ENCODE measurements at regions not wholly inside any gene's neighbourhood (a gene's known extent, or its start where the extent isn't known, plus 50 kb on each side); places are given as distances from the start of the nearest gene placed in this dataset.
A peak's percentile ranks its signal among the peaks of the same experiment; 100 is the strongest.

DNA sequence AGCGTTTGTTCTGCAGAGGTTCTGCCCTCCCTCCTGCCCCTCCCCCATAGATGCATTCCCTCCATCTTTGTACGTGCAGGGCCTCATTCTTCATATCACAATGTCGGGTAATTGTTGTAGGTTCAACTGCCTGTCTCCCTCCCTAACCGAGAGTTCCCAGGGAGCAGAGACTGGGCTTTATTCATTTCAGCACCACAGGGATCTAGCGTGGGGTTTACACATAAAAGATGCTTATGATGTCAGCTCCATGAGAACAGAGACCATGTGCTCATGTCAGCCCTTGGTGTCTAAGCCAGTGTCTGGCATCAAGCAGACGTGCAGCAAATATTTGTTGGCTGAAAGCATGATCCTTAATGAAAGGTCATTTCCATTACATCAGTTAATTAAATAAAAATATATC, 298.9 kb upstream of the TRIB2 start:
- DNase-seq (ENCODE audit: low read depth): no peak

- no peak for DNase-seq (ENCODE audit: low read depth)
Measured at GRCh38 chr2:12419803-12420202, 296.9 kb upstream of the TRIB2 start.

GRCh38 chr2:12421046-12421445, 295.7 kb upstream of the TRIB2 start:
- no peak for DNase-seq (ENCODE audit: low read depth)

DNA sequence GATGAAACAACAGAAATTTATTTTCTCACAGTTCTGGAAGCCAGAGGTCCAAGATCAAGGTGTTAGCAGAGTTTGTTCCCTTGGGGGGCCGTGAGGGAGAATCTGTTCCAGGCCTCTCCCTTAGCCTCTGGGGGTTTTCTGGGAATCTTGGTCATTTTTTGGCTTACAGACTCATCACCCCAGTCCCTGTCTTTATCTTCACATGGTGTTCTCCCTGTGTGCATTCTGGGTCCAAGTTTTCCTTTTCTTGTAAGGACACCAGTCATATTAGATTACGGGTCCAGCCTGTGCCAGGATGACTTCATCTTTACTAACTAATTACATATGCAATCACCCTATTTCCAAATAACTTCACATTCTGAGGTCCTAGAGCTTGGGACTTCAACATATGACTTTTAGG, 292.5 kb upstream of the TRIB2 start:
- DNase-seq (ENCODE audit: low read depth): no peak

DNA sequence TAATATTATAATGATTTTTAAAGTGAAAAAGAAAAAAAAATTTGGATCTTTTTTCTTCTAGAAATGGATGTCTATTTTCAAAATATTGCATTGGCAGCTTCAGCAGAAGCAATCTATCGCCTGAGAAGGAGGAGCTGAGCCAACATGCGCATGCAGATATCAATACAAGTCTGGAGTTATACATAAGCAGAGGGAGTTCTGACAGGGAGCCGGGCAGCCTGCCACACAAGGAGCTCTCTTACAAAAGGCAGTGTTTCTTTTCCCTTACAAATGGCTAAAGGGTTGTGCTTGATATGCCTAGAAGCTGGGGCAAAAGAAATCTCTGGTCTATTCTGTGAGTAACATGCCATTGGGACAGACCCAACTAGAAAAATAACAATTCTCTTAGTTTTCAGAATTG, 291.9 kb upstream of the TRIB2 start:
- DNase-seq (ENCODE audit: low read depth): no peak

DNA sequence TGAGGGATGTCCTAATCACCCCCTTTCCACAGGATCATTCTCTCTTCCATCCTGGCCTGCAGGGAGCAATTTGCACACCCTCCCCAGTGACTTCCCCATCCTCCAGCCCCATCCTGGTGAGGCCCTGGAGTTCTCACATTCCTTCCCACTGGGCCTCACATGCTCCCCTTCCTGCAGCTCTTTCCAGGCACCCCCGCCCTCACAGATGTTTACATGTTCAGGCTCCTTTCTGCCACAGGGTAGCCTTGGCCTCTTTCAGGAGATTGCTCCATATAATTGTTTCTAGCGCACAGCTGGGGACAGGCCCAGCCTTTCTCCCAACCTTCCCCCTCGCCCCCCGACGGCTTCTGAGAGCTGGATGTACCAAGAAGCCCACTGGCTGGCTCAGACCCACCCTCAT, 288.4 kb upstream of the TRIB2 start:
- no peak for DNase-seq (ENCODE audit: low read depth)

DNA sequence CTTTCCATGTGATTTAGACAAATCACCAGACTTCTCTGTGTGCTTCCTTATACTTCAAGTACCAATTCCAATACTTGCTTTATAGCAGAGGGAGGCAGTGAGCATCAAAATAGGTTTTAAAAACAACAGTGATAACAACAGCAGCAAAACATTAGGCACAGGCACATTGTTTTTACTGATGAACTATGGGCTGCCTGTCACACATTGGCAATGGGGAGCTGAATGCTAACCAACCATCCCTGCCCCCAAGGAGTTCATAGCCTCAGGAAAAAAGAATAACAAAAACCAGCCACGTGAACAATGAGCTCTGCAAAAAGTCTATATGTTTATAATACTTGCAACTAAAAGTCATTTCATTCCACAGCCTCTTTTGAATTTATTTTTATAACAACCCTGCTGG, 287.9 kb upstream of the TRIB2 start:
- DNase-seq (ENCODE audit: low read depth): no peak

- DNase-seq (ENCODE audit: low read depth): no peak
Measured at GRCh38 chr2:12429779-12430406, 286.8 kb upstream of the TRIB2 start.

- peak; percentile 10 for DNase-seq (ENCODE audit: low read depth)
Measured at GRCh38 chr2:12430407-12431133, 286.2 kb upstream of the TRIB2 start.

DNA sequence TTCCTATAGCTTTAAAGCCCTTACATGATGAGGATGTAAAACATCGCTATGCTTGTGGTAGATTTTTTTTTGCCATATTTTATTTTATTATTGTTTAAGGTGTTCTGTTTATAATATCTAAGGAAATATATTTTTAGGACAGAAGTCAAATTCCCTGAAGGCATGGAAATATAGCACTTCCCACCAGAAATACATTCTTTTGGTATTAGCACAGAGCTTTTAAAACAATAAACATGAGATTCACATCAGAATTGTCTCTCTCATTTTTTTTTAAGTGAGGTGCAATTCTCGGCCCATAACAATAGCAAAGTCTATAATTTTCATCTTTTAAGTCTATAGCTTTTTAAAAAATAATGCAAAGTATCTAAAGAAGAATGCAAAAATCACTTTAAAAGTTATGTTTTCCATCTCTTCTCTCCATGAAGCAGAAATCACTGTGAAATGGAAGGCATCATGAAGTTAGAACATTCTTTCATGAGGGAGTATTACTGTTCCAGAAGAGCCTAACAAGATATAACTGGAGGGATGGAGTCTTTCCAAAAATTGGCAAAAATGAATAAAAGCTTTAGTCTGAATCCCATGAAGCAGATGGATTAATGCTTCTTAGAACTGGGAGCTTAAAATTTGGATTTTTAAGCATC, 283.6 kb upstream of the TRIB2 start:
- DNase-seq (ENCODE audit: low read depth): no peak

GRCh38 chr2:12433626-12433990, 283.1 kb upstream of the TRIB2 start:
- DNase-seq (ENCODE audit: low read depth): no peak

GRCh38 chr2:12434630-12435098, 282.1 kb upstream of the TRIB2 start:
- no peak for DNase-seq (ENCODE audit: low read depth)

DNA sequence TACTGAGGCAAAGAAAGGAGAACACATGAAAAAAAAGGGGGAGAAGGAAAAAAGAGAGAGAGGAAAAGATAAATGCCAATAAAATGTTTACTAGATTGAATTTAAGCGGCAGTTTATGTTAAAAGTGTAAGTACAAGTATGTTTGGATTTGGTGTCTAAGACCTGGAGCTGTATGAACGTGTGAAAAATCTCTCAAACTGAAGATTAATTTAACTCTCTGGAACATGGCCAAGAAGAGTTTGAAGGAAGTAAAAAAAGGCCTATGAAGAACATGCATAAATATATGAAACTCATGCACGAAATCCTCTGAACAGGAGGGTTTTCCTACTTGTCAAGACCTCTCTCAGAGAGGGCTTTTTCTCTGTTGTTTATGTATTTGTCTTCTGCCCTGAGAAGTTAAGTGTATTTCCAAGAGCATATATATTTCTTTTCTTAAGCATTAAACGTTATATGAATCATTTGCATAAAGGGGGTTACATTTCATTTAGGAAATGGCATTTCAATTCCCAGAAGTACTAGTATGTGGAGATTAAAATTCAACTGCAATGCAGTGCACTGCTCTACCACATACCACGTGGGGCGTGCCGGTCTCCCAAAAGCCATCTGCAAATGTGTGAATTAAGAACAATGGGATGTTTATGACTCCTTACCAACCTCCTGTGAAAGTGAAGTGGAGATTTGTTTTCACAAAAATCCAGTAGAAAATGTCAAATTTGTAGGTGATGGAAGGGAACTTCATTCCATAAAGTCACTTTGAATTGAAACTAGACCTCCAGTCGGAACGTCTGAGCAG, 281.1 kb upstream of the TRIB2 start:
- no peak for DNase-seq (ENCODE audit: low read depth)

DNA sequence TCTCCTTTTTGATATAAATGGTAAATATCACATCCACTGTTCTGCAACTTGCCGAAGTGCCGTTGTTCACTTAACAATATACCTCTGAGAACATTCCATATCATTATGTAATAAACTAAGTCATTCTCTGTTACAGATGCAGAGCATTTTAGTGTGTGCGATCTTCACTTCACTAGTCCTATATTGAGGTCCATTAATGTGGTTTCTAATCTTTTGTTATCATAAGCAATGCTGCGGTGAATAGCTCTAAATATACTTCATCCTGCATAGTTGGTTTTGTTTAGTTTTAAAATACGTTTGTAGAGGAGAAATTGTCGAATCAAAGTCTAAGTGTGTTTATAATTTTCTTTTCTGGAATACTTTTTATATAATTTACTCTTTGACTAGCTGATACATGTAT, 280.3 kb upstream of the TRIB2 start:
- DNase-seq (ENCODE audit: low read depth): no peak

- DNase-seq (ENCODE audit: low read depth): no peak
Measured at GRCh38 chr2:12436935-12437561, 279.7 kb upstream of the TRIB2 start.

DNA sequence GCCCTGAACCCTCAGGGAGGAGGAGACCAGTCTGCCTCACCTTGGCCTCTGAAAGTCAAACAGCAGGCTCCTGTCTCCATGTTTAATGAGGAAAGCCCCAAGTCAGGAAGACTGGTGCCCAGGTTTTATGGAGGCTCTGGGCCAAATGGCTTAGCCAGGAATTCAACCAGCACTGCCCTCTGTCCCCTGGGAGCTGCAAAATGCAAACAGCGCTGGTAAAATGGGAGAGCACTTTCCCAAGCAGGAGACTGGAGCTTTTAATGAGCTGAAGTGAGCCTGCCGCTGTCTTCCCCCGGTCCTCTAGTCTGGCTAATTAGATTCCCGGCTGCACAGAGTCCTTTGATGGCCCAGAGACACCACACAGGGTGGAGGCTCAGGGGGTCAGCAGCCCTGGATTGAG, 276.0 kb upstream of the TRIB2 start:
- no peak for DNase-seq (ENCODE audit: low read depth)

- DNase-seq (ENCODE audit: low read depth): no peak
Measured at GRCh38 chr2:12441750-12442475, 274.8 kb upstream of the TRIB2 start.

GRCh38 chr2:12442476-12442847, 274.3 kb upstream of the TRIB2 start:
- no peak for DNase-seq (ENCODE audit: low read depth)

GRCh38 chr2:12448846-12449505, 267.8 kb upstream of the TRIB2 start:
- DNase-seq (ENCODE audit: low read depth): no peak

DNA sequence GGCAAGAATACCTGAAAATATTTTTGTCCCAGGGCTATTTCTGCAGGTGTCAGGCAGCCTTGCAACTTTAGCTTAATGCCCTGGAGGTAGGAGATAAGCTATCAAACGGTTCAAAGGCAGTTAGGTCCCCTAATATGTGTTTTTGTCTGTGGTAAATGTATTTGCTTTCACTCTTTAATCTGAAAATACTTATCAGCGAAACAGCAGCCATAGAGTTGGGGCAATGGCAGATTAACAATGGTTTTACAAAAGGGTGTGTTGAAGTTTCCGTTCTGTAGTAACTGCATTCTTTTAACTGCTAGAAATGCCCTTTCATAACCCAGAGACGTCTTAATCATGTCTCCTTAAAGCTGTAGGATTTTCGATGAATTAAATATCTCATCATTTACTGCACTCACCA, 265.0 kb upstream of the TRIB2 start:
- DNase-seq (ENCODE audit: low read depth): no peak

DNA sequence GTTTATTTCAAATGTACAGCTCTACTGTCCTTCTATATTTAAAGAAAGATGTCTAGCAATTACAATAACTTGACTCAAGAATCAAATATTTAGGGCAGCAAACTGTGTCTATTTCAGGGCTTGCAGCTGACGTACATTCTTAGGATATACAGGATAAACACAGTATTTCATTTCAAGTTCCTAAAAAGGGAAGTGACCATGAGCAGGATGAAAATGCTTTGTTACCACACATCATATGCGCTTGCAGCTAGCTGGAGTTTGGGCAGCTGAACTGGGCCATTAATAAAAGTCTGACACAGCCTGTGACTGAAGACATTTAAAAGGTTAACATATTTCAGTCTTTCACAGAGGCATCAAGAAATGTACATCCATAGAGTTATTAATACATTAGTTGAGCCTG, 264.6 kb upstream of the TRIB2 start:
- no peak for DNase-seq (ENCODE audit: low read depth)

Measured in activated T-cell treated with anti-CD3 and anti-CD28 coated beads for 24 hours (primary cell).